A673 (cell line): ENCODE measurements at regions not wholly inside any gene's neighbourhood (a gene's known extent, or its start where the extent isn't known, plus 50 kb on each side); places are given as distances from the start of the nearest gene placed in this dataset.

ENCODE experiments used
- EZH2 ChIP-seq: fragments of 200-600 bp; sonication (generic); IDR thresholded peaks from 2 replicates; pipeline ENCODE4 v1.6.1; 2017; ENCODE audit warnings: borderline replicate concordance, low read depth, mild to moderate bottlenecking, mixed read lengths, antibody characterized with exemption, low read length; ENCODE audit not compliant: poor library complexity, severe bottlenecking
- TF ChIP-seq, protein P1 (sequence below): fragments of 300-800, 200-600 bp; sonication (generic); conservative IDR thresholded peaks from 2 replicates; pipeline ENCODE4 v1.5.1; 2017; ENCODE audit warnings: low read depth, mild to moderate bottlenecking, antibody characterized with exemption, low read length, moderate library complexity, mixed read lengths

DNA sequence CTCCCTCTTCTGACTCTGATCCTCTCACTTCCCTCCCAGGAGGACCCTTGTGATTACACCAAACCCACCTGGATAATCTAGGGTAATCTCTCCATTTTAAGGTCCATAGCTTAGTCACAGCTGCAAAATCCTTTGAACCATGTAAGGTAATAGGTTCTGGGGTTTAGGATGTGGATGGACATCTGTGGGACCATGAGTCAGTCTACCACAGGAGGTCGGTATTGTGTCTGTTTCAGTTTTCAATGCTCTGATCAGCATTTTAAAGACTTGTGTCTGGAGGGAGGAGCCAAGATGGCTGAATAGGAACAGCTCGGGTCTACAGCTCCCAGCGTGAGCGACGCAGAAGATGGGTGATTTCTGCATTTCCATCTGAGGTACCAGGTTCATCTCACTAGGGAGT lies 112.6 kb downstream of the CAVIN4 start:
- TF ChIP-seq, protein P1, sequence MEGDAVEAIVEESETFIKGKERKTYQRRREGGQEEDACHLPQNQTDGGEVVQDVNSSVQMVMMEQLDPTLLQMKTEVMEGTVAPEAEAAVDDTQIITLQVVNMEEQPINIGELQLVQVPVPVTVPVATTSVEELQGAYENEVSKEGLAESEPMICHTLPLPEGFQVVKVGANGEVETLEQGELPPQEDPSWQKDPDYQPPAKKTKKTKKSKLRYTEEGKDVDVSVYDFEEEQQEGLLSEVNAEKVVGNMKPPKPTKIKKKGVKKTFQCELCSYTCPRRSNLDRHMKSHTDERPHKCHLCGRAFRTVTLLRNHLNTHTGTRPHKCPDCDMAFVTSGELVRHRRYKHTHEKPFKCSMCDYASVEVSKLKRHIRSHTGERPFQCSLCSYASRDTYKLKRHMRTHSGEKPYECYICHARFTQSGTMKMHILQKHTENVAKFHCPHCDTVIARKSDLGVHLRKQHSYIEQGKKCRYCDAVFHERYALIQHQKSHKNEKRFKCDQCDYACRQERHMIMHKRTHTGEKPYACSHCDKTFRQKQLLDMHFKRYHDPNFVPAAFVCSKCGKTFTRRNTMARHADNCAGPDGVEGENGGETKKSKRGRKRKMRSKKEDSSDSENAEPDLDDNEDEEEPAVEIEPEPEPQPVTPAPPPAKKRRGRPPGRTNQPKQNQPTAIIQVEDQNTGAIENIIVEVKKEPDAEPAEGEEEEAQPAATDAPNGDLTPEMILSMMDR: no peak
- TF ChIP-seq EZH2: no peak
